Spleen (tissue), 7 donors: ENCODE measurements at regions not wholly inside any gene's neighbourhood (a gene's known extent, or its start where the extent isn't known, plus 50 kb on each side); places are given as distances from the start of the nearest gene placed in this dataset.

Experiments used
- POLR2A ChIP-seq, 3 donors: fragments of 450-650 bp; IDR thresholded peaks; one replicate each; pipeline ENCODE4 v1.5.1; 2017; ENCODE audit warnings: antibody characterized with exemption in 3 of 3, mild to moderate bottlenecking in 1 of 3
- TF ChIP-seq, protein P1 (sequence below), 11 experiments: fragments of 200-600 bp in 7 of 11; fragments of 450-650 bp in 4 of 11; sonication (generic) in 4 of 11; IDR thresholded peaks in 8 of 11; conservative IDR thresholded peaks in 3 of 11; 1 replicate in 7 of 11; 2 replicates in 4 of 11; pipeline versions ENCODE4 v1.4.0 to v1.8.0; 2016 to 2021; ENCODE audit warnings: antibody characterized with exemption in 11 of 11, inconsistent platforms in 4 of 11, mild to moderate bottlenecking in 1 of 11
- donor health status: DM: no; HTN: no; CAD: no; lungs with moderate emphysema.
- donor health status: DM: no; HTN: no; CAD: no.
- donor health status: DM: no; HTN: no; CAD: no.

DNA sequence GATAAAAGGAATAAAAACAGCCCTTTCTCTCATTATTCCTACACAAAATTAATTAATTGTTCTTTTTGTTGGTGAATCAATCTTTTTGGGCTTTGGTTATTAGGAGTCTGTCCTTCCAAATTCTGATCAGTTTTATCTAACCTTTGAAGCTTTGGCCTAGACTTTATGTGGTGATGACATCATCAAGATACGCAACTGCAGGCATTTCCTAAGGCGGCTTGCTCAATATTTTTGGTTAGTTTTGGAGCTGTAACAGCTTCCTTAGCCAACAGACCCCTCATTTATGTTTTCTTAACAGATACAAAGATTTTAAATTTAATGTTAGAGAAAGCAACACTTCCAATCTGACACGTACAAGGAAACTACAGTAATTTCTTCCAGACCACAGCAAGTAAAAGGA is 87.8 kb upstream of the PDE3A start:
- TF ChIP-seq, protein P1, sequence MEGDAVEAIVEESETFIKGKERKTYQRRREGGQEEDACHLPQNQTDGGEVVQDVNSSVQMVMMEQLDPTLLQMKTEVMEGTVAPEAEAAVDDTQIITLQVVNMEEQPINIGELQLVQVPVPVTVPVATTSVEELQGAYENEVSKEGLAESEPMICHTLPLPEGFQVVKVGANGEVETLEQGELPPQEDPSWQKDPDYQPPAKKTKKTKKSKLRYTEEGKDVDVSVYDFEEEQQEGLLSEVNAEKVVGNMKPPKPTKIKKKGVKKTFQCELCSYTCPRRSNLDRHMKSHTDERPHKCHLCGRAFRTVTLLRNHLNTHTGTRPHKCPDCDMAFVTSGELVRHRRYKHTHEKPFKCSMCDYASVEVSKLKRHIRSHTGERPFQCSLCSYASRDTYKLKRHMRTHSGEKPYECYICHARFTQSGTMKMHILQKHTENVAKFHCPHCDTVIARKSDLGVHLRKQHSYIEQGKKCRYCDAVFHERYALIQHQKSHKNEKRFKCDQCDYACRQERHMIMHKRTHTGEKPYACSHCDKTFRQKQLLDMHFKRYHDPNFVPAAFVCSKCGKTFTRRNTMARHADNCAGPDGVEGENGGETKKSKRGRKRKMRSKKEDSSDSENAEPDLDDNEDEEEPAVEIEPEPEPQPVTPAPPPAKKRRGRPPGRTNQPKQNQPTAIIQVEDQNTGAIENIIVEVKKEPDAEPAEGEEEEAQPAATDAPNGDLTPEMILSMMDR (IDR thresholded peaks at IDR 0.05 in 8 of 11, conservative IDR thresholded peaks at IDR 0.05 in 3 of 11): no peak
- TF ChIP-seq POLR2A (IDR thresholded peaks at IDR 0.05): no peak
